DND-41 (cell line): ENCODE measurements at regions not wholly inside any gene's neighbourhood (a gene's known extent, or its start where the extent isn't known, plus 50 kb on each side); places are given as distances from the start of the nearest gene placed in this dataset.

Experiments used
- ATAC-seq: fragments of 200-7000 bp; cut with Tn5 transposase; 3 replicates; pipeline ENCODE4 v1.9.1; 2021; ENCODE audit warnings: low read depth; ENCODE audit not compliant: insufficient read depth
- DNase-seq: peaks from one replicate; pipeline ENCODE4 v3.0.0-alpha.2; 2020
- H2AFZ ChIP-seq: 2 replicates; pipeline ENCODE4 v1.6.0; 2012; ENCODE audit warnings: low read depth, low read length
- H3K27ac ChIP-seq: 2 replicates; pipeline ENCODE4 v1.5.1; 2012; ENCODE audit warnings: low read length, inconsistent platforms
- H3K27me3 ChIP-seq: fragments of 200-600 bp; sonication (generic); 2 replicates; pipeline ENCODE4 v1.6.0; 2012; ENCODE audit warnings: low read length, mild to moderate bottlenecking, inconsistent platforms; ENCODE audit not compliant: insufficient read depth, poor library complexity
- H3K36me3 ChIP-seq: 2 replicates; pipeline ENCODE4 v1.5.1; 2012; ENCODE audit warnings: low read length, inconsistent platforms; ENCODE audit not compliant: insufficient read depth
- H3K4me1 ChIP-seq: 2 replicates; pipeline ENCODE4 v1.5.1; 2012; ENCODE audit warnings: mild to moderate bottlenecking, low read length; ENCODE audit not compliant: insufficient read depth
- H3K4me2 ChIP-seq: 2 replicates; pipeline ENCODE4 v1.6.0; 2012; ENCODE audit warnings: mild to moderate bottlenecking, moderate library complexity, low read length, inconsistent platforms; ENCODE audit not compliant: insufficient read depth
- H3K4me3 ChIP-seq, 2 experiments: fragments of 200-600 bp in 1 of 2; shearing (Covaris generic) in 1 of 2; 2 replicates each; pipeline ENCODE4 v1.5.1; 2012 to 2016; ENCODE audit warnings: inconsistent platforms in 2 of 2, low read length in 2 of 2, mild to moderate bottlenecking in 2 of 2, low read depth in 1 of 2, moderate library complexity in 1 of 2
- H3K79me2 ChIP-seq: 2 replicates; pipeline ENCODE4 v1.6.0; 2012; ENCODE audit warnings: low read length, inconsistent platforms; ENCODE audit not compliant: insufficient read depth
- H3K9ac ChIP-seq: 2 replicates; pipeline ENCODE4 v1.6.0; 2012; ENCODE audit warnings: low read depth, mild to moderate bottlenecking, inconsistent platforms, low read length, moderate library complexity
- H3K9me3 ChIP-seq: 2 replicates; pipeline ENCODE4 v1.5.1; 2012; ENCODE audit warnings: low read length, moderate library complexity, mild to moderate bottlenecking, inconsistent platforms; ENCODE audit not compliant: insufficient read depth, severe bottlenecking
- H4K20me1 ChIP-seq: 2 replicates; pipeline ENCODE4 v1.6.0; 2012; ENCODE audit warnings: low read length; ENCODE audit not compliant: insufficient read depth
- CTCF ChIP-seq: IDR thresholded peaks from 2 replicates; pipeline ENCODE4 v1.5.1; 2012; ENCODE audit warnings: borderline replicate concordance, low read length, moderate library complexity, mild to moderate bottlenecking; ENCODE audit not compliant: poor library complexity, severe bottlenecking; ENCODE audit errors: extremely low read depth
- EZH2 ChIP-seq: IDR thresholded peaks from 3 replicates; pipeline ENCODE4 v1.6.1; 2012; ENCODE audit warnings: borderline replicate concordance, low read depth, mild to moderate bottlenecking, moderate library complexity, low read length, inconsistent platforms; ENCODE audit not compliant: severe bottlenecking

DNA sequence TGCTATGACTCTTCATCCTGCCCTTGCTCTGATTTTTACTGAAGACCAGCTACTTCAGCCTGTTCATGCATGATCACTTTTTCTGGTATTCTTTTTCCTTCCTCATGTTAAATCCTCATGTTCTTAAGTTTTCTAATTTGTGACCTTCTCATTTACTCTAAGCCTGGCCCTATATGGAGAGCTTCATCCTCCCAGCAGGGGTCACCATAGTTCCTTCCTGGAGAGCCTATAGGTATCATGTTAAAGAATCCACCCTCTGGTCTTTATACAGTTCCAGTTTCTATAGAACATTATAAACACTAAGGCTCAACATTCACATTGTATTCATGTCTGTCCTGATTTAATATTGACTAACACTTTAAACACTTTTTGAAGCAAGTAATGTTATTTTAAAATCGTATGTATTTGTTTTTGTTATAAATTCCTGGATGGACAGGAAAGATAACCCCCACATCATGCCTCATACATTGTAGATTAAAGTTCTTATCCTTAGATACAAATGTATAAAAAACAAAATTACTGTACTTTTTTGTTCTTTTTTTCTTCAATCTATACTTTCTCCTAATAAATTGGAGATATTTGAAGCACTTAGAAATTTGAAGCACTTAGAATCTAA is 53.8 kb upstream of the OTUD4 start:
- TF ChIP-seq EZH2 (no peak), CTCF (peak; percentile 81)
- ATAC-seq (peak; percentile 100), DNase-seq (peak; percentile 56)
- H3K36me3 ChIP-seq: no peaks in the 10 kb centered on the region
- no peaks in the 10 kb centered on the region for H4K20me1 ChIP-seq
- H3K27ac ChIP-seq: no peak overlapping the region
- H3K9ac ChIP-seq: no peak overlapping the region
- H3K79me2 ChIP-seq: no peaks in the 10 kb centered on the region
- no peak overlapping the region for H3K4me2 ChIP-seq
- H3K4me3 ChIP-seq: no peak overlapping the region
- H2AFZ ChIP-seq: no peak overlapping the region
- H3K4me1 ChIP-seq: no peaks in the 10 kb centered on the region
- H3K27me3 ChIP-seq: peaks cover 5% of the 10 kb centered on the region
- H3K9me3 ChIP-seq: no peaks in the 10 kb centered on the region

GRCh38 chr4:145231906-145232700 is 51.7 kb upstream of the OTUD4 start:
- no peak overlapping the region for H3K4me2 ChIP-seq
- H3K27ac ChIP-seq: no peak overlapping the region
- no peak overlapping the region for H2AFZ ChIP-seq
- H3K36me3 ChIP-seq: no peaks in the 10 kb centered on the region
- peaks cover 5% of the 10 kb centered on the region for H3K27me3 ChIP-seq
- H3K9ac ChIP-seq: no peak overlapping the region
- no peaks in the 10 kb centered on the region for H3K9me3 ChIP-seq
- H3K4me1 ChIP-seq: no peaks in the 10 kb centered on the region
- ATAC-seq (no peak), DNase-seq (no peak)
- H4K20me1 ChIP-seq: no peaks in the 10 kb centered on the region
- H3K4me3 ChIP-seq: no peak overlapping the region
- no peaks in the 10 kb centered on the region for H3K79me2 ChIP-seq
- TF ChIP-seq CTCF (no peak), EZH2 (no peak)

- Histone ChIP-seq H2AFZ (no peak overlapping the region), H4K20me1 (no peaks in the 10 kb centered on the region), H3K4me2 (no peak overlapping the region), H3K4me1 (no peaks in the 10 kb centered on the region), H3K4me3 (no peak overlapping the region), H3K36me3 (no peaks in the 10 kb centered on the region), H3K9ac (no peak overlapping the region), H3K79me2 (no peaks in the 10 kb centered on the region), H3K27ac (no peak overlapping the region), H3K9me3 (no peaks in the 10 kb centered on the region), H3K27me3 (no peaks in the 10 kb centered on the region)
- DNase-seq (no peak), ATAC-seq (no peak)
- TF ChIP-seq CTCF: no peak
- TF ChIP-seq EZH2: no peak
These were observed 50.3 kb upstream of the OTUD4 start for GRCh38 chr4:145230726-145231125.
